Activated CD4-positive, alpha-beta memory T cell treated with anti-CD3 and anti-CD28 coated beads for 36 hours (primary cell): ENCODE measurements at regions not wholly inside any gene's neighbourhood (a gene's known extent, or its start where the extent isn't known, plus 50 kb on each side); places are given as distances from the start of the nearest gene placed in this dataset.

ENCODE experiments used
- CTCF ChIA-PET: fragments of 350-600 bp; sonication (Branson Sonifier 250); formaldehyde crosslinking; loops from one replicate; lab custom pipeline; 2021; ENCODE audit warnings: antibody characterized with exemption, inconsistent platforms; lab: Charles Lee
- POLR2A ChIA-PET: fragments of 350-600 bp; sonication (Branson Sonifier 250); formaldehyde crosslinking; loops from one replicate; lab custom pipeline; 2021; ENCODE audit warnings: antibody characterized with exemption; lab: Charles Lee
- DNase-seq: peaks from one replicate; pipeline ENCODE4 v3.0.0-alpha.2; 2020
- H3K27ac Mint-ChIP-seq: one replicate; pipeline ENCODE4 v1.8.0; 2021; ENCODE audit warnings: mixed read lengths
- H3K27me3 Mint-ChIP-seq: one replicate; pipeline ENCODE4 v1.8.0; 2021; ENCODE audit warnings: mixed read lengths
- H3K36me3 Mint-ChIP-seq: one replicate; pipeline ENCODE4 v1.8.0; 2021; ENCODE audit warnings: mixed read lengths
- H3K4me1 Mint-ChIP-seq: one replicate; pipeline ENCODE4 v1.8.0; 2021; ENCODE audit warnings: low read depth, mixed read lengths
- H3K4me3 Mint-ChIP-seq: one replicate; pipeline ENCODE4 v1.8.0; 2021; ENCODE audit warnings: mild to moderate bottlenecking, mixed read lengths
- H3K9me3 Mint-ChIP-seq: one replicate; pipeline ENCODE4 v1.8.0; 2021; ENCODE audit warnings: mixed read lengths
- intact Hi-C: fragments of 100-400 bp; cut with micrococcal nuclease; formaldehyde crosslinking; loops from one replicate; pipeline ENCODE4 v1.15.1; 2023

- Mint-ChIP-seq H3K27ac (no peak overlapping the region), H3K36me3 (no peaks in the 10 kb centered on the region), H3K4me1 (peaks cover 4% of the 10 kb centered on the region), H3K9me3 (no peaks in the 10 kb centered on the region), H3K27me3 (no peaks in the 10 kb centered on the region), H3K4me3 (no peak overlapping the region)
- POLR2A ChIA-PET: no interaction called here
- DNase-seq: no peak
- intact Hi-C loops: loop anchor here (1.0 to 10.0 kb wide), 4 partner anchors 50 to 909 kb away; partner anchors contain the start of genes FAM217B and PPP1R3D
- CTCF ChIA-PET: interaction anchor here (0.5 to 4.2 kb wide), 7 partner anchors 7 to 1051 kb away, joined by 3 to 46 read pairs (median 5); no protein-coding TSS in a partner anchor
Measured at GRCh38 chr20:60211618-60212463, 253.6 kb downstream of the CDH26 start.

GRCh38 chr20:60212695-60213094 is 254.5 kb downstream of the CDH26 start:
- peaks cover 4% of the 10 kb centered on the region for H3K4me1 Mint-ChIP-seq
- no peak overlapping the region for H3K4me3 Mint-ChIP-seq
- no peak overlapping the region for H3K27ac Mint-ChIP-seq
- H3K36me3 Mint-ChIP-seq: no peaks in the 10 kb centered on the region
- POLR2A ChIA-PET: no interaction called here
- no peaks in the 10 kb centered on the region for H3K27me3 Mint-ChIP-seq
- intact Hi-C loops: loop anchor here (5.0 to 10.0 kb wide), 2 partner anchors 50 to 268 kb away; partner anchors contain the start of genes FAM217B and PPP1R3D
- no peak for DNase-seq
- no peaks in the 10 kb centered on the region for H3K9me3 Mint-ChIP-seq
- CTCF ChIA-PET: interaction anchor here (0.8 to 1.3 kb wide), 2 partner anchors 11 to 13 kb away, joined by 3 read pairs; no protein-coding TSS in a partner anchor

GRCh38 chr20:60213126-60213893 is 255.1 kb downstream of the CDH26 start:
- ChIA-PET POLR2A (no interaction called here), CTCF (interaction anchor here (0.8 to 1.3 kb wide), 2 partner anchors 11 to 12 kb away, joined by 3 read pairs; no protein-coding TSS in a partner anchor)
- intact Hi-C loops: loop anchor here (5.0 to 10.0 kb wide), 2 partner anchors 49 to 269 kb away; partner anchors contain the start of genes FAM217B and PPP1R3D
- Mint-ChIP-seq H3K27ac (no peak overlapping the region), H3K27me3 (no peaks in the 10 kb centered on the region), H3K9me3 (no peaks in the 10 kb centered on the region), H3K36me3 (no peaks in the 10 kb centered on the region), H3K4me1 (peaks cover 4% of the 10 kb centered on the region), H3K4me3 (no peak overlapping the region)
- no peak for DNase-seq

- Mint-ChIP-seq H3K4me1 (peaks cover 4% of the 10 kb centered on the region), H3K27me3 (no peaks in the 10 kb centered on the region), H3K36me3 (no peaks in the 10 kb centered on the region), H3K4me3 (no peak overlapping the region), H3K27ac (no peak overlapping the region), H3K9me3 (no peaks in the 10 kb centered on the region)
- DNase-seq: no peak
- POLR2A ChIA-PET: no interaction called here
- intact Hi-C loops: loop anchor here (5.0 to 10.0 kb wide), 2 partner anchors 47 to 270 kb away; partner anchors contain the start of genes FAM217B and PPP1R3D
- CTCF ChIA-PET: interaction anchor here (1.5 kb wide), 1 partner anchor 48 kb away, joined by 4 read pairs; no protein-coding TSS in a partner anchor
Measured at GRCh38 chr20:60214901-60215815, 256.9 kb downstream of the CDH26 start.

- no peak overlapping the region for H3K27ac Mint-ChIP-seq
- POLR2A ChIA-PET: no interaction called here
- intact Hi-C loops: loop anchor here (10.0 kb wide), 1 partner anchor 271 kb away; the partner anchor contains the start of genes FAM217B and PPP1R3D
- H3K36me3 Mint-ChIP-seq: no peaks in the 10 kb centered on the region
- peaks cover 3% of the 10 kb centered on the region for H3K4me1 Mint-ChIP-seq
- no peaks in the 10 kb centered on the region for H3K9me3 Mint-ChIP-seq
- CTCF ChIA-PET: interaction anchor here (1.5 kb wide), 1 partner anchor 47 kb away, joined by 4 read pairs; no protein-coding TSS in a partner anchor
- H3K27me3 Mint-ChIP-seq: no peaks in the 10 kb centered on the region
- DNase-seq: no peak
- H3K4me3 Mint-ChIP-seq: no peak overlapping the region
Measured at GRCh38 chr20:60215816-60216730, 257.9 kb downstream of the CDH26 start.

GRCh38 chr20:60219231-60219630 is 261.0 kb downstream of the CDH26 start:
- H3K27me3 Mint-ChIP-seq: no peaks in the 10 kb centered on the region
- no peak for DNase-seq
- ChIA-PET CTCF (interaction anchor here (1.5 kb wide), 1 partner anchor 8 kb away, joined by 8 read pairs; no protein-coding TSS in a partner anchor), POLR2A (no interaction called here)
- no peak overlapping the region for H3K27ac Mint-ChIP-seq
- H3K9me3 Mint-ChIP-seq: no peaks in the 10 kb centered on the region
- no peaks in the 10 kb centered on the region for H3K36me3 Mint-ChIP-seq
- intact Hi-C loops: loop anchor here (10.0 kb wide), 1 partner anchor 274 kb away; the partner anchor contains the start of genes FAM217B and PPP1R3D
- no peaks in the 10 kb centered on the region for H3K4me1 Mint-ChIP-seq
- H3K4me3 Mint-ChIP-seq: no peak overlapping the region

- H3K4me3 Mint-ChIP-seq: no peak overlapping the region
- DNase-seq: no peak
- H3K27ac Mint-ChIP-seq: no peak overlapping the region
- no peaks in the 10 kb centered on the region for H3K36me3 Mint-ChIP-seq
- no peaks in the 10 kb centered on the region for H3K4me1 Mint-ChIP-seq
- intact Hi-C loops: loop anchor here (10.0 kb wide), 1 partner anchor 275 kb away; the partner anchor contains the start of genes FAM217B and PPP1R3D
- ChIA-PET POLR2A (no interaction called here), CTCF (interaction anchor here (1.5 kb wide), 1 partner anchor 9 kb away, joined by 8 read pairs; no protein-coding TSS in a partner anchor)
- H3K9me3 Mint-ChIP-seq: no peaks in the 10 kb centered on the region
- H3K27me3 Mint-ChIP-seq: no peaks in the 10 kb centered on the region
Measured at GRCh38 chr20:60219984-60220562, 261.9 kb downstream of the CDH26 start.

GRCh38 chr20:60220706-60221105 is 262.5 kb downstream of the CDH26 start:
- no peaks in the 10 kb centered on the region for H3K4me1 Mint-ChIP-seq
- CTCF ChIA-PET: no interaction called here
- intact Hi-C loops: no loop called here
- H3K4me3 Mint-ChIP-seq: no peak overlapping the region
- POLR2A ChIA-PET: no interaction called here
- DNase-seq: no peak
- no peak overlapping the region for H3K27ac Mint-ChIP-seq
- no peaks in the 10 kb centered on the region for H3K27me3 Mint-ChIP-seq
- no peaks in the 10 kb centered on the region for H3K9me3 Mint-ChIP-seq
- H3K36me3 Mint-ChIP-seq: no peaks in the 10 kb centered on the region

- H3K9me3 Mint-ChIP-seq: no peaks in the 10 kb centered on the region
- POLR2A ChIA-PET: no interaction called here
- no peaks in the 10 kb centered on the region for H3K27me3 Mint-ChIP-seq
- CTCF ChIA-PET: interaction anchor here (1.2 to 1.4 kb wide), 2 partner anchors 11 to 44 kb away, joined by 4 to 7 read pairs; no protein-coding TSS in a partner anchor
- H3K4me3 Mint-ChIP-seq: no peak overlapping the region
- DNase-seq: no peak
- intact Hi-C loops: no loop called here
- no peaks in the 10 kb centered on the region for H3K36me3 Mint-ChIP-seq
- no peaks in the 10 kb centered on the region for H3K4me1 Mint-ChIP-seq
- H3K27ac Mint-ChIP-seq: no peak overlapping the region
Measured at GRCh38 chr20:60221593-60221992, 263.4 kb downstream of the CDH26 start.

GRCh38 chr20:60222497-60222896 is 264.3 kb downstream of the CDH26 start:
- DNase-seq: no peak
- intact Hi-C loops: no loop called here
- Mint-ChIP-seq H3K36me3 (no peaks in the 10 kb centered on the region), H3K4me3 (no peak overlapping the region), H3K27me3 (no peaks in the 10 kb centered on the region), H3K9me3 (no peaks in the 10 kb centered on the region), H3K4me1 (no peaks in the 10 kb centered on the region), H3K27ac (no peak overlapping the region)
- ChIA-PET CTCF (interaction anchor here (0.6 to 1.4 kb wide), 3 partner anchors 12 to 1723 kb away, joined by 3 to 7 read pairs (median 4); no protein-coding TSS in a partner anchor), POLR2A (no interaction called here)
